ENCODE measurements at regions not wholly inside any gene's neighbourhood (a gene's known extent, or its start where the extent isn't known, plus 50 kb on each side); places are given as distances from the start of the nearest gene placed in this dataset.

GRCh38 chr15:25054943-25055342 is 100.2 kb downstream of the SNRPN start:
- Histone ChIP-seq H3K27ac (no peak overlapping the region), H3F3A (ENCODE audit: insufficient read depth) (no peaks in the 10 kb centered on the region), H3K79me2 (ENCODE audit: insufficient read depth) (no peaks in the 10 kb centered on the region), H2AFZ (no peak overlapping the region), H3K4me2 (ENCODE audit: unreplicated experiment) (no peak overlapping the region), H3K9ac (no peak overlapping the region), H3K9me3 (ENCODE audit: low read depth) (no peaks in the 10 kb centered on the region), H3K4me1 (ENCODE audit: insufficient read depth) (no peaks in the 10 kb centered on the region), H3K9me2 (ENCODE audit: insufficient read depth) (no peaks in the 10 kb centered on the region), H3K27me3 (replicated peaks; ENCODE audit: insufficient read depth) (no peaks in the 10 kb centered on the region), H4K20me1 (ENCODE audit: insufficient read depth) (no peaks in the 10 kb centered on the region), H3K36me3 (ENCODE audit: low read depth) (peaks cover 15% of the 10 kb centered on the region; the same call in 1 of the 2 replicates), H3K4me3 (no peak overlapping the region)
- 67 to 73% methylated on average over 9 of the region's 9 CpGs for WGBS, 2 experiments (ENCODE audit: low coverage in 1 of 2, low lambda C conversion rate in 2 of 2, missing lambda C conversion rate in 2 of 2)
- in situ Hi-C loops (cut with MboI) = no loop called here
- TF ChIP-seq EZH2 (IDR thresholded peaks at IDR 0.05; ENCODE audit: insufficient read depth, poor library complexity, severe bottlenecking) = no peak
- no peak for TF ChIP-seq EZH2phosphoT487 (IDR thresholded peaks at IDR 0.05; ENCODE audit: insufficient read depth, low read depth)
- no peak for DNase-seq

GRCh38 chr15:25055356-25056068 is 100.7 kb downstream of the SNRPN start:
- H2AFZ ChIP-seq = no peak overlapping the region
- WGBS, 2 experiments (ENCODE audit: low coverage in 1 of 2, low lambda C conversion rate in 2 of 2, missing lambda C conversion rate in 2 of 2) = 60 to 68% methylated on average over 9 of the region's 9 CpGs
- H3K36me3 ChIP-seq (ENCODE audit: low read depth) = peaks cover 16% of the 10 kb centered on the region; the same call in 1 of the 2 replicates
- H3K27ac ChIP-seq = no peak overlapping the region
- H3F3A ChIP-seq (ENCODE audit: insufficient read depth) = no peaks in the 10 kb centered on the region
- no peaks in the 10 kb centered on the region for H3K27me3 ChIP-seq (replicated peaks; ENCODE audit: insufficient read depth)
- no peak for DNase-seq
- no peaks in the 10 kb centered on the region for H3K9me2 ChIP-seq (ENCODE audit: insufficient read depth)
- TF ChIP-seq EZH2phosphoT487 (IDR thresholded peaks at IDR 0.05; ENCODE audit: insufficient read depth, low read depth) = no peak
- TF ChIP-seq EZH2 (IDR thresholded peaks at IDR 0.05; ENCODE audit: insufficient read depth, poor library complexity, severe bottlenecking) = no peak
- no peak overlapping the region for H3K9ac ChIP-seq
- in situ Hi-C loops (cut with MboI) = no loop called here
- no peaks in the 10 kb centered on the region for H3K79me2 ChIP-seq (ENCODE audit: insufficient read depth)
- H3K4me1 ChIP-seq (ENCODE audit: insufficient read depth) = no peaks in the 10 kb centered on the region
- no peak overlapping the region for H3K4me2 ChIP-seq (ENCODE audit: unreplicated experiment)
- no peaks in the 10 kb centered on the region for H3K9me3 ChIP-seq (ENCODE audit: low read depth)
- H3K4me3 ChIP-seq = no peak overlapping the region
- H4K20me1 ChIP-seq (ENCODE audit: insufficient read depth) = no peaks in the 10 kb centered on the region

- no peak overlapping the region for H2AFZ ChIP-seq
- no peaks in the 10 kb centered on the region for H3K27me3 ChIP-seq (replicated peaks; ENCODE audit: insufficient read depth)
- peaks cover 19% of the 10 kb centered on the region for H3K36me3 ChIP-seq (ENCODE audit: low read depth)
- no peaks in the 10 kb centered on the region for H3K9me3 ChIP-seq (ENCODE audit: low read depth)
- TF ChIP-seq EZH2phosphoT487 (IDR thresholded peaks at IDR 0.05; ENCODE audit: insufficient read depth, low read depth) (no peak), EZH2 (IDR thresholded peaks at IDR 0.05; ENCODE audit: insufficient read depth, poor library complexity, severe bottlenecking) (no peak)
- H3K4me2 ChIP-seq (ENCODE audit: unreplicated experiment) = no peak overlapping the region
- H3F3A ChIP-seq (ENCODE audit: insufficient read depth) = no peaks in the 10 kb centered on the region
- in situ Hi-C loops (cut with MboI) = no loop called here
- no peak overlapping the region for H3K27ac ChIP-seq
- no peaks in the 10 kb centered on the region for H3K79me2 ChIP-seq (ENCODE audit: insufficient read depth)
- no peak overlapping the region for H3K9ac ChIP-seq
- no peaks in the 10 kb centered on the region for H3K4me1 ChIP-seq (ENCODE audit: insufficient read depth)
- 80 to 81% methylated on average over 20 of the region's 20 CpGs for WGBS, 2 experiments (ENCODE audit: low coverage in 1 of 2, low lambda C conversion rate in 2 of 2, missing lambda C conversion rate in 2 of 2)
- no peak for DNase-seq
- H4K20me1 ChIP-seq (ENCODE audit: insufficient read depth) = no peaks in the 10 kb centered on the region
- H3K9me2 ChIP-seq (ENCODE audit: insufficient read depth) = no peaks in the 10 kb centered on the region
- H3K4me3 ChIP-seq = no peak overlapping the region
These were observed 102.0 kb downstream of the SNRPN start for GRCh38 chr15:25056484-25057425.

DNA sequence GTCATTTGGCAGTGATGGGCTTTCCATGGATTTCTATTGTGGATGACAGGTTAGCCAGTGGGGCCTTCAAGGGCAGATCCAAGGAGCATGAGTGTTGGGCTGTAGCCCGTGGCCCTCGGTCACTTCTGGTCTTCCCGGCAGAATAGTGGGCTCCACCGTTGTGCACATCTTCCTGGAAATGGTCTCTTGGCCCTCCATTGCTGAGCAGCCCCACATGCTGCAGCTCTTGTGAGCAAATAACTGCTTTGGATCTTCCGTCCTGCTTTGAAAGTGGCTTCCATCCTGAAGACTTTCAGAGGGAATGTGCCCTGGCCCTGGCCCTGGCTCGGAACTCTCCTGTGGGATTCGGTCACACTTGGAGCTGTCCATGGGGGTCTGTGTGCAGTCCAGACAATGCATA is 102.8 kb downstream of the SNRPN start:
- no peak overlapping the region for H2AFZ ChIP-seq
- no peaks in the 10 kb centered on the region for H3K27me3 ChIP-seq (replicated peaks; ENCODE audit: insufficient read depth)
- H3K4me2 ChIP-seq (ENCODE audit: unreplicated experiment) = no peak overlapping the region
- H3F3A ChIP-seq (ENCODE audit: insufficient read depth) = no peaks in the 10 kb centered on the region
- H3K9me3 ChIP-seq (ENCODE audit: low read depth) = no peaks in the 10 kb centered on the region
- H3K4me3 ChIP-seq = no peak overlapping the region
- 77% methylated on average over 7 of the region's 7 CpGs for WGBS, 2 experiments (ENCODE audit: low coverage in 1 of 2, low lambda C conversion rate in 2 of 2, missing lambda C conversion rate in 2 of 2)
- no peak for DNase-seq
- peaks cover 23% of the 10 kb centered on the region for H3K36me3 ChIP-seq (ENCODE audit: low read depth)
- no peaks in the 10 kb centered on the region for H3K4me1 ChIP-seq (ENCODE audit: insufficient read depth)
- no peaks in the 10 kb centered on the region for H4K20me1 ChIP-seq (ENCODE audit: insufficient read depth)
- H3K9me2 ChIP-seq (ENCODE audit: insufficient read depth) = no peaks in the 10 kb centered on the region
- no peak overlapping the region for H3K27ac ChIP-seq
- H3K9ac ChIP-seq = no peak overlapping the region
- no peak for TF ChIP-seq EZH2phosphoT487 (IDR thresholded peaks at IDR 0.05; ENCODE audit: insufficient read depth, low read depth)
- TF ChIP-seq EZH2 (IDR thresholded peaks at IDR 0.05; ENCODE audit: insufficient read depth, poor library complexity, severe bottlenecking) = no peak
- in situ Hi-C loops (cut with MboI) = no loop called here
- H3K79me2 ChIP-seq (ENCODE audit: insufficient read depth) = no peaks in the 10 kb centered on the region
